Fibroblast of peridontal ligament (primary cell): ENCODE measurements at regions not wholly inside any gene's neighbourhood (a gene's known extent, or its start where the extent isn't known, plus 50 kb on each side); places are given as distances from the start of the nearest gene placed in this dataset.
"Not testable (repeated sequence)": the region's sequence is repeated elsewhere in the genome, so short reads cannot be mapped to it uniquely, and the experiment has no call there.

Experiments used
- DNase-seq: peaks from one replicate; pipeline ENCODE4 v3.0.0-alpha.2; 2010; ENCODE audit errors: extremely low read depth

DNA sequence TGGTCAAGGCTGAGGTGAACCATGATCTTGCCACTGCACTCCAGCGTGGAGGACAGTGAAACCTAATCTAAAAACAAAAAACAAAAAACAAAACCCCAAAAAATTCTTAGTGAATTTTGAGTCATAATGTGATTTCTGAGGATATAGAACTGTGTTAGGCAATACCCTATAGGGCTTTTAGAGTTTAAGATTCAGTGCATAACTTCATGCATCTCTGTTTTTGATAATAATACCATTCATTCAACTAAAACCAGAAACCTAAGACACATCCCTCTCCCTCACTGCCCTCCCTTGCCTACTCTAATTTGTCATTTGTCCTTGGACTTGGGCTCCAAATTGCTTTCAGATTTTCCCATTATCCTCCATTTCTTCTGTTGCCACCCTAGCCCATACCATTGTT lies 405.7 kb upstream of the EDIL3 start:
- DNase-seq, result peak; percentile 6

DNA sequence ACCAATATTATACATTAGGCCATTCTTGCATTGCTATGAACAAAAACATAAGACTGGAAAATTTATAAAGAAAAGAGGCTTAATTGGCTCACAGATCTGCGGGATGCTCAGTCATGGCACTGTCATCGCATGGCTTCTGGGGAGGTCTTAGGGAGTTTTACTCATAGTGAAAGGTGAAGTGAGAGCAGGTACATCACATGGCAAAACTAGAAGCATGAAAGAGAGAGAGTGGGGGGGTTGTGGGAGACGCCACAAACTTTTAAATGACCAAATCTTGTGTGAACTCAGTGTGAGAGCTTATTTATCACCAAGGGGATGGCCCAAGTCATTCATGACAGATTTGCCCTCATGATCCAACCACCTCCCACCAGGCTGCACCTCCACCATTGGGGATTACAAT lies 398.3 kb upstream of the EDIL3 start:
- no peak for DNase-seq

DNA sequence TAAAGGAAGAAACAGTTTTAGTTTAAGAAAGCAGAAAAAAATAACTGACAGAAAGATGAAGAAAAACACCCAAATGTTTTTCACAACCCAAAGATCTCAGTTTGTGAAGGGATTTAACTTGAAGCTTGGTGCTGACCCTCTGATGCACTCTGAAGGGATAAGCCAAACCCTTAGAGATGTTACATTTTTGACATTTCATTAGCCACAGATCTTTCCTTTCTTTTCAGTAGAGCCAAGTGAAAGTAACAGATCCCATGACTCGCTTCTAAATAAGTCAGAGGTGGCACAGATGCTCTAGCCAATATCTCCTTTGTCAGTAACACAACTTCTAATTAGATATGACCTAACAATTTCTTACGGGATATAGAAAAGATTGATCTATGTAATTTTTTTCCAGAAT lies 394.5 kb upstream of the EDIL3 start:
- peak; percentile 58 for DNase-seq

DNA sequence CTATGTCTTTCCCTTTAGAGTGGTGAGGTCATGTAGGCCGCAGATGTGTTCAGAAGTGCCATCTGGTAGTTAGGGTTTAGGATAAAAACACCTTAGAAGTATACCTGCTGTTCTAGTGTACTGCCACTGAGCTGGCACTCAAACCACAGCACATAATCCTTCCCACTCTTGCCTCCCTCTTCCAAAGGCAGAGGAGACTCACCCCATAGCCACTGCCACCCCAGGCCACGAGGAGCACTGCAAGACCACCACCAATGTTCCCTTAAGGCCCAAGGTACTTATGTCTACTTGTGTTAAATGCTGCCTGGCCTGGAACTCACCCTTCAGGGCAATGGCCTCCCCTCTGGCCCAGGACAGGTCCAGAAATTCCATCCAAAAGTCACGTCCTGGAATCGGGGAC lies 379.5 kb upstream of the EDIL3 start:
- no peak for DNase-seq

DNA sequence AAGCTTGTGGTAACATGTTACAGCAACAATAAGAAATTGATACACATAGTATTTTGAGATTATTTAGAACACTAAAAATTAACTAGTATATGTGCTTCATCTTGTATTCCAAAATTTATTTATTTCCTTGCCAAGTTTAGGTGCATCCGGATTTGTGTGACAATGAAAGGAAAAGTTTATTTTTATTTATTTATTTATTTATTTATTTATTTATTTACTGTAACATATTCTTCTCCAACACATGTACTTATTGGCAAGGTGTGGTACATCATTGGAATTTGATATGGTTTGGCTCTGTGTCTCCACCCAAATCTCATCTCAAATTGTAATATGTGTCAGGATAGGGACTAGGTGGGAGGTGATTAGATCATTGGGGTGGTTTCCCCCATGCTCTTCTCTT lies 373.3 kb upstream of the EDIL3 start:
- DNase-seq, result no peak

DNA sequence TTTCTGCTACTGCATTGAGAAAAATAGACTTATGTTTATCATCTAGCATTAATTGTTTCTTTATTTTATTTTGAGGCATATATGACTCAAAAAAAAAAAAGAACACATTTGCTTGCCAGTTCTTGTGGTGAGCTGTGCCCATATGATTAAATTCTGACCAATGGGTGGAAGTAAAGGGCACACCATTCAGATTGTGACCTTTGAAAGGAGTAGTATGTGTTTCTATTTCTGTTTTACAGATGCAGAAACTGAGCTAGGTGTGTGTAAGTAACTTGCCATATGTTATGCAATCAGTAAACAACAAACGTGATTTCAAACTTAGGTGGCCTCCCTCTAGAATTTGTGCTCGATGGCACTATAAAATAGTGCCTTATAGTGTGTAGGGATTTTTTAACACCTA lies 368.1 kb upstream of the EDIL3 start:
- DNase-seq, result no peak

DNA sequence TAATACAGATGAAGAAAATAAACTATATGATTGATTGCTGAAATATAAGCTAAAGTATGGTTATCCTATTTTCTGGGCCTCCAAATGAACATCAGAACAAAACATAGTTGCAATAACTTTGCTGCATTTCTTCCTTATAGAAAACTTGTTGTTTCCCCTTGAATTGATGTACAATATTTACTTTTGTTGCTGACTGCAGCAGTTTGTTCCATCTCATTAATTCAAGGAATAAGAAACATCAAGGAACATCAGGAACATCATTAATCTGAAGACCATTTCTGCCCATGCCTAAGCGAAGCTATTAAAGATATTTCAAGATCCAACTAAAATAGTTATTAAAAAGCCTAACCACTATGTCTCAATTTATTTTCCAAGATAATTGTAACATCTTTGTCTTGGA lies 363.6 kb upstream of the EDIL3 start:
- no peak for DNase-seq

DNA sequence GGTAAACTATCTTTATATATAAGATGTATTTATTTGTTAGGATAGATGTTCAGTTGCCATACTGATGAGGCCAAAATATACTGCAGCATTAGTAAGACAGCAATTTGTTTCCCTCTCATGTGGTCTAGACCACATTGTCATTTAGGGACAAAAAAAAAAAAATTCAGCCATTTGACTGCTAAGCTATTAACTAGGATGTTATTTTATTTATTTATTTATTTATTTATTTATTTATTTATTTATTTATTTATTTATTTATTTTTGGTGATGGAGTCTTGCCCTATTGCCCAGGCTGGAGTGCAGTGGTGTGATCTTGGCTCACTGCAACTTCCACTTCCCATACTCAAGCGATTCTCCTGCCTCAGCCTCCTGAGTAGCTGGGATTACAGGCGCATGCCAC lies 361.6 kb upstream of the EDIL3 start:
- DNase-seq, result not testable (repeated sequence)

DNA sequence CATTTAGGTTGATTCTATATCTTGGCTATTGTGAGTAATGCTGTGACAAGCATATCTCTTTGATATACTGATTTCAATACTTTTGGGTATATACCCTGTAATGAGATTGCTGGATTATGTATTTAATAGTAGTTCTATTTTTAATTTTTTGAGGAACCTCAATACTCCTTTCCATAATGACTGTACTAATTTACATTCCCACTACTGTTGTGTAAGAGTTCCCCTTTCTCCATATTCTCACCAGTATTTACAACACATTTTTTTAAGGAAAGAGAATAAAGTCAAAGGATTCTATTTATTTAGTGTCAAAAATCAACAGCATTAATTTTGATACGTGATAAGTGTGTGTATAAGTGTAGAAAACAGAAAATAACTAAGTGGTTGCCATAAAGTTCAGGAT lies 356.4 kb upstream of the EDIL3 start:
- DNase-seq, result no peak

DNA sequence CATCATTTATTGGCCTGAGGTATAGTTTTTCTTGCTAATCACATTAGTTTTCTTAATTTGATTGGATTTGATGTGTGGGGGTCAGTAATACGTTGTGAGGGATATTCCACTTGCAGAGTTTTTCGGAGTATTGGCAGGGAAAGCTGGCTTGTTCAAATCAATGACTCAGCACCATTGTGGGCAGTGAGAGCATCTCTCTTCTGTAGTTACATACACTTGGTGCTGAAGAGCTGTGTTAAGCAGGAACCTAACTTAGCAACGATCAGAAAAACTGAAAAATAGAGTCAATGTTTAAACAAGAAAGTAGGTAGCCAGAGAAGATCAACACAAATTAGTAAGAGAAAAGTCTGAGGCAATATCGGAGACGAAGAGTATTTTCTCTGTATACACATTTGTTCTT lies 344.6 kb upstream of the EDIL3 start:
- DNase-seq, result peak; percentile 82

DNA sequence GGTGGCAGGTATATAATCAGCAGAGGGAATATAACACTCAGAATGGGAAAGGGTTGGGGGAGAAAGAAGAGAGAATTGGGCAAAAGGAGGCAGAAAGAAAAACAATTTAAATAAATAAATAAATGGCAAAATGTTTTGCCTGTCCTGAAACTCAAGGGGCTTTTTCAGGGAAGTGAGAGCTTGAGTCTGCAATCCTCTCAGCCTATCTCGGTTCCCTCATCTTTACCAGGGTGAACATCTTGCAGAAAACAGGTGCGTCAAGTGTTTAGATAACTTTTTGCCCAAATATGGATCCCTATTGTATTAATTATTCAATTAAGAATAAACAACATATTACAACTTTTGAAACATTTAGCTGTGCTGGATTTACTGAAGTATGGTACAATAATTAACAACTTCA lies 343.0 kb upstream of the EDIL3 start:
- DNase-seq, result no peak

DNA sequence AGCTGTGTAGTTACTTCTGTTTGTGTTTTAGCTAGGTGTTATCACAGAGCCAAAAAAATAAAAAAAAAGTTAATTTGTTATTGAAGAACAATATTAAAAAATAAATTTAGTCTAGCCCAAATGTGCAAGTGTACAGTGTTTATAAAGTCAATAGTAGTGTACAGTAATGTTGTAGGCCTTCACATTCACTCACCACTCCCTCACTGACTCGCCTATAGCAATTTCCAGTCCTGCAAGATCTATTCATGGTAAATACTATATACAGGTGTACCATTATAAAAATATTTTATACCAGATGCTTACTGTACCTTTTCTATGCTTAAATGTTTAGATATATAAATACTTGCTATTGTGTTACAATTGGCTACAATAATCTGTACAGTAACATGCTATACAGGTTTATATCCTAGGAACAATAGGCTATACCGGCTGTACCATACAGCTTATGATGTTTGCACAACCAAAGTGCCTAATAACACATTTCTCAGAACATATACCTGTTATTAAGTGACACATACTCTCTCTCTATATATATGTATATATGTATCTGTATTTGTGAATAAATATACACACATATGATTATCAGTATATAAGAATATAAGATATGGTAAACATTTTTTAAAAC lies 341.4 kb upstream of the EDIL3 start:
- no peak for DNase-seq

DNA sequence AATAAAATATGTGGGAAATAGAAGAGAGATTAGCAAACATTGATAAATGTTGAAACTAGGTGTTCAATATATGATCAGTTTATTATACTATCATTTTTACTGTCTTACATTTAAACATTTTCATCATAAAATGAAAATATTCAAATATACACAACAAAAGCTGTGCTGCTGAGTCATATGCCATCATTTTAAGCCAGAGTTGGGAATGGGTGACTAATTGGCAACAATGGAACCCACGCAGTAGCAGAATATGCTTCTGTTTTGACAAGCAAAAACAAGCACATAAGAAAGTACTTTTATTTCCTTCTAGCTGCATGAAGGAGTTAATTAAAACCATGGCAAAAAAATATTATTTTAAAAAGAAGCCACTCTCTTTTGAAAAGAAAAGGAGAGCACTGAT lies 340.0 kb upstream of the EDIL3 start:
- DNase-seq, result peak; percentile 82

DNA sequence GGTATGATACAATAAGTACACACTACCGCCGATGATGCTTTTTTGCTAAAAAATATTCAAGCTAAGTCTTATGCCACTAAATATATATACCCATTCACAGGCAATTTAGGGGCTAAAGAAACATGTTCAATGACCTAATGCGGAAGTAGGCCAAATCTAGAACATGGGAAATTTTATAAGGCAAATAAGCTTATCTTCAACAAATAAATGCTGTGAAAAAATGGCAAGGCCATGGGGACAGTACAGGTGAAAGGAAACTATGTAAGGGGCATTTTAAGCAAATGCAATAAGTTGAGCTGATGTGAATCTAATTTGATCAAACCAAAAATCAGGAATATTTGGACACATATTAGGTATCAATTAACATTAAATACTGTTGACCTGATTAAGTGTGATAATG lies 339.5 kb upstream of the EDIL3 start:
- DNase-seq, result no peak

DNA sequence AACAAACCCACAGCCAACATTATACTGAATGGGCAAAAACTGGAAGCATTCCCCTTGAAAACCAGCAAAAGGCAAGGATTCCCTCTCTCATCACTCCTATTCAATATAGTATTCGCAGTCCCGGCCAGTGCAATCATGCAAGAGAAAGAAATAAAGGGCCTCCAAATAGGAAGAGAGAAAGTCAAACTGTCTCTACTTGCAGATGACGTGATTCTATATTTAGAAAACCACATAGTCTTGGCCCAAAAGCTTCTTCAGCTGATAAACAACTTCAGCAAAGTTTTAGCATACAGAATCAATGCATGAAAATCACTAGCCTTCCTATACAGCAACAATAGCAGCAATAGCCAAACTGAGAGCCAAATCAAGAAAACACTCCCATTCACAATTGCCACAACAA lies 333.7 kb upstream of the EDIL3 start:
- peak; percentile 68 for DNase-seq

DNA sequence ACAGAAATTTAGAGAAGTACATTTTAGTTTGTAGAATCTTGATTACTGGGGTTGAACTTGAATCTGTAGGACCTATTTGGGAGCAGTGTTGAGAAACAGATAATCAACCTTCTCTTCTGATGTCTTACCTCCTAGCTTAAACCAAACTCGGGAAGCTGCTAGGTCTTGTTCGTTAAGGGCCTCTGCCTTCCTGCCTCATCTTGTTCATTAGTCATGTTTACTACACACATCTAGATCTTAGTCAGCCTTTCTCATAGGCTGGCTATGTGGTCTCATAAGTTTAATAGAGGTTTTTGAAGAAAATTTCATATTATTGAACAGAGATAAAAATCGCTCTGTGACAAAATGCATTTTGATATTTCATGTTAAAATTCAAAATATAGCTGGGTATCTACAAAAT lies 331.0 kb upstream of the EDIL3 start:
- no peak for DNase-seq

DNA sequence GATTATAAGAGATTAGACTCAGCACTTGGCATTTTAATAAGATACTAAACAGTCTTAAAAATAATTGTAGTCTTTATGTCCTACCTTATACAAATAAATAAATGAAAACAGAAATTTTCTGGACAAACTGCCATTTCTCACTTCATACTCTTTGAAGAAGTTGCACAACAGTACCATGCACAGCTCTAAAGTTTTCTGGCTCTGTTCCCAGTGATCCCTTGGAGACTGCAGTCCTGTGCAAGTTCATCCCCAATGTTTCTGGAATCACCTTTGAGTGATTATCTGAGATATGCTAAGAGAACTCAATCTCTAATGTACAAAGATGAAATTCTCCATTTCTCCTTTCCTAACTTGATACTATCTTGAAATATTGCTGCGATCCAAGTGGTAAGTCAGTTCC lies 330.4 kb upstream of the EDIL3 start:
- DNase-seq, result peak; percentile 41

DNA sequence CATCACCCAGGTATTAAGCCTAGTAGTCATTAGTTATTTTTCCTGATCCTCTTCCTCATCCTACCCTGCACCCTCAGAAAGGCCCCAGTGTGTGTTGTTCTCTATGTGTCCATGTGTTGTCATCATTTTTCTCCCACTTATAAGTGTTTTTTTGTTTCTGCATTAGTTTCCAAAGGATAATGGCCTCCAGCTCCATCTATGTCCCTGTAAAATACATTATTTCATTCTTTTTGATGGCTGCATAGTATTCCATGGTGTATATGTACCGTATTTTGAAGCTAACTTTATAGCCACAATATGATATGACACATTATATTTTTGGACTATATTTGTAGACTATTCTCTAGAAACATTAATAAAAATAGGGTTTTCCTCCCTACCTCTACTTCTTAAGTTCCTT lies 324.4 kb upstream of the EDIL3 start:
- DNase-seq, result no peak

DNA sequence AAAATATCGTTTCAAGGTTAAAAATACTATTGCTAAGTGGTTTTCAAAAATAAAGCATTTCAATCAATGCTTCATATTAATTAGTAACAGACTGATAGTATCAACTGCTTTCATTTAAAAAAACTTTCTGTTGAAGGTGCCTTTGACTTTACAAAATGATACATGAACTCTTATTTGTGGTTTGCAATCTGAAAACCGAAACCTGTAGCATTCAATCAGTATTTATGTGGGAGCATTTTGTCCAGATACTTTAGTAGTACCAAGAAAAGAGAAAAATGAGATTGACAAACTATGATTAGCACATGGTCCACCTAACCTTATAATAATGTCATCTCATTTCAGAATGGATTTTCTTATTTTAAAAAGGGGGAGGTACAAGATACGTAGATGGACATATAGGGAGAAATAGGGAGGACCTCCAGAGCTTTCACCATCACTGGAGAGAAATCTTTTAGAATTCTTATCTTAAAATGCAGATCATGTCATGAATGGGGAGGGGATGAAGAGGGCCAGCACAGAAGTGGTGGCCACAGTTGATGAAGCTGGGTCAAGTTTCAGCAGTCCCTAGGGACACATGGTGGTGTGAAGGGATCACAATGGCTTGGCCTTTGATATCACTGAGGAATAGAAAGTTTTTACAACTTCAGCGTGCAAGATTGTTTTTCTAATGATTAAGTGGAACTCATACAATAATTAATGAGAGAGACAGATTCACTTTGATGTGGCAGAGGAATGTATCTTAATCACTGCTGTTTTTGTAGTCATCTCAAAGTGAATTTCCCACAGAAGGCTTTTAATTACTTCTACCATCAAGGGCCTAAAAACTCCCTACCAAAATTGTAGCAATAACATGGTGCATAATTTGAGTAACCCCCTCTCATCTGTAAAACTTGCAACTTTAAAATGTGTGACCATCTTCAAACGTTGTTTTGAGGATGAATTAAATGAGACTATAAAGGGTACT lies 322.3 kb upstream of the EDIL3 start:
- DNase-seq, result no peak

DNA sequence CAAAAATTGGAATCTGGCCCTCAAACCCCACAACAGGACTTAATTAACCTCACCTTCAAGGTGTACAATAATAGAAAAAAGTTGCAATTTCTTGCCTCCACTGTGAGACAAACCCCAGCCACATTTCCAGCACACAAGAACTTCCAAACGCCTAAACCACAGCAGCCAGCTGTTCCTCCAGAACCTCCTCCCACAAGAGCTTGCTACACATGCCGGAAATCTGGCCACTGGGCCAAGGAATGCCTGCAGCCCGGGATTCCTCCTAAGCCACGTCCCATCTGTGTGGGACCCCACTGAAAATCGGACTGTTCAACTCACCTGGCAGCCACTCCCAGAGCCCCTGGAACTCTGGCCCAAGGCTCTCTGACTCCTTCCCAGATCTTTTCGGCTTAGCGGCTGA lies 315.9 kb upstream of the EDIL3 start:
- not testable (repeated sequence) for DNase-seq

DNA sequence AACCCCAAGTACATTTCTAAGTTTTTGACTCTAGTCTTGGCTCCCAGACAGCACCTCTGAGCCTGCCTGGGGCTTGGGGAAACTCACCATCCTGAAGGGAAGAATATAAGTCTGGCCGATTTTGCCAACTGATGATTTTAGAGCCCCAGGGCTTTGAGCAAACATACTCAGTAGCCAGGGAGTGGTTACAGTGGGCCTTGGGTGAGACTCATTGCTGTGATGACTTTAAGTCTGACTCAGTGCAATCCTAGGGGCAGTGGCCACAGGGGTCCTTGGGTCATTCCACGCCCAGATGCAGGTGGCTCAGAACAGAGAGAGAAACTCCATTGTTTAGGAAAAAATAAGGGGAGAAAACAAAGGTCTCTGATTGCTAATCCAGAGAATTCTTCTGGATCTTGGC lies 312.0 kb upstream of the EDIL3 start:
- DNase-seq, result peak; percentile 23

DNA sequence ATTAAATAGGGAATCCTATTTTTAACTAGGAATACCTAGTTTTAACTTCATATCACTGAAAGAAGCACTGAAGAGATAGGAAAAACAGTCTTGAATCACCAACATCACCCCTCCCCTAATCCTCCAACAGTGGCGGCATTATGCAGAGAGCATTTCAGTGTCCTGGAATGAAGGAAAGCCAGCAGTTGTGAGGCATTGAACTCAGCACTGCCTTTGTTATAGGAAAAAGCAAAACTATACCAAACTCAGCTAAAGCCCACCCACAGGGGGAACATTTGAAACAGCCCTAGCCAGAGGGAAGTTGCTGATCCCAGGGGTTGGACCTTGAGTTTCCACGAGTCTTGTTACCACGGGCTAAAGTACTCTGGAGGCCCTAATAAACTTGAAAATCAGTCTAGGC lies 310.6 kb upstream of the EDIL3 start:
- DNase-seq, result no peak

DNA sequence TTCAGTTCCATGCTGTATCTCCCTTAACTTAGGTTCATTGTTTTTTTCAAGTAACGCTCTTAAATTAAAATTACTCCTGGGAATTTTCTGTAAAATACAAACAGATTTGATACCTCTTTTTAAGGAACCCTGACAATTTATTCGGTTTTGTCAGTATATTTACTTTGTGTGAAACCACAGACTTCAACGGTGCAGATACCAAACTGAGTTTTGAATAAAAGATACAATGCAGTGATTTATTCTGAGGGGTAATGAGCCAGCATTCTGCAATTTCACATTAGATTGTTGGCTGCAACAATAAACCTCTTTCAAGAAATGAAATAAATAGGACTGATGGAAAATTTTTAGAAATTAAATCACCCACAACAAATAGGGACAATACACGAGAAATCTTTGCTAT lies 308.6 kb upstream of the EDIL3 start:
- DNase-seq, result peak; percentile 12
